Adrenal gland (tissue), 5 donors: ENCODE measurements at regions not wholly inside any gene's neighbourhood (a gene's known extent, or its start where the extent isn't known, plus 50 kb on each side); places are given as distances from the start of the nearest gene placed in this dataset.

Experiments
- CTCF ChIP-seq, 6 experiments: fragments of 450-650 bp in 4 of 6; fragments of 200-600 bp in 2 of 6; sonication (generic) in 1 of 6; IDR thresholded peaks; 1 replicate in 5 of 6; 2 replicates in 1 of 6; pipeline versions ENCODE4 v1.5.1 to v1.8.0; 2016 to 2021; ENCODE audit warnings: antibody characterized with exemption in 6 of 6, mild to moderate bottlenecking in 2 of 6, moderate library complexity in 1 of 6
- POLR2A ChIP-seq, 2 donors: fragments of 450-650 bp; IDR thresholded peaks; one replicate each; pipeline ENCODE4 v1.6.1; 2017; ENCODE audit warnings: antibody characterized with exemption in 2 of 2, mild to moderate bottlenecking in 2 of 2, moderate library complexity in 1 of 2
- donor health status: DM: no; HTN: no; CAD: no.

GRCh38 chr2:172373076-172373475, 54.3 kb upstream of the ITGA6 start:
- TF ChIP-seq CTCF (IDR thresholded peaks at IDR 0.05) (no peak), POLR2A (IDR thresholded peaks at IDR 0.05) (no peak)
